Right atrium auricular region (tissue), 2 donors: ENCODE measurements at regions not wholly inside any gene's neighbourhood (a gene's known extent, or its start where the extent isn't known, plus 50 kb on each side); places are given as distances from the start of the nearest gene placed in this dataset.

Source experiments
- DNase-seq: peaks from one replicate; pipeline ENCODE4 v3.0.0-alpha.2; 2019; ENCODE audit warnings: low spot score
- H3K27ac ChIP-seq, 2 donors: fragments of 200-600 bp; sonication (generic); 1 replicate in 1 of 2; 2 replicates in 1 of 2; pipeline ENCODE4 v1.5.1; 2016 to 2019
- H3K27me3 ChIP-seq, 2 donors: fragments of 200-600 bp; sonication (generic); one replicate each; pipeline versions ENCODE4 v1.5.1 to v1.6.0; 2017 to 2019
- H3K36me3 ChIP-seq: fragments of 200-600 bp; sonication (generic); one replicate; pipeline ENCODE4 v1.5.1; 2016
- H3K4me1 ChIP-seq, 2 donors: fragments of 200-600 bp; sonication (generic); one replicate each; pipeline versions ENCODE4 v1.5.1 to v1.6.0; 2017 to 2019
- H3K4me3 ChIP-seq, 2 donors: fragments of 200-600 bp; sonication (generic); 1 replicate in 1 of 2; 2 replicates in 1 of 2; pipeline ENCODE4 v1.5.1; 2017 to 2019; ENCODE audit warnings: mild to moderate bottlenecking in 1 of 2, moderate library complexity in 1 of 2
- H3K9me3 ChIP-seq, 2 donors: fragments of 200-600 bp; sonication (generic); one replicate each; pipeline ENCODE4 v1.5.1; 2019
- CTCF ChIP-seq, 2 donors: fragments of 200-600 bp; sonication (generic); IDR thresholded peaks; one replicate each; pipeline ENCODE4 v1.5.1; 2019; ENCODE audit warnings: antibody characterized with exemption in 2 of 2

- TF ChIP-seq CTCF (IDR thresholded peaks at IDR 0.05), result no peak
- no peak overlapping the region for H3K4me3 ChIP-seq
- no peak overlapping the region for H3K27ac ChIP-seq
- H3K4me1 ChIP-seq, result no peaks in the 10 kb centered on the region
- DNase-seq, result no peak
- no peaks in the 10 kb centered on the region for H3K9me3 ChIP-seq
- no peaks in the 10 kb centered on the region for H3K36me3 ChIP-seq
- H3K27me3 ChIP-seq, result no peaks in the 10 kb centered on the region
Measured at GRCh38 chr7:32323712-32324111, 166.5 kb downstream of the LSM5 start.

- Histone ChIP-seq H3K4me1 (no peaks in the 10 kb centered on the region), H3K36me3 (no peaks in the 10 kb centered on the region), H3K9me3 (no peaks in the 10 kb centered on the region), H3K27me3 (no peaks in the 10 kb centered on the region), H3K4me3 (peak overlapping the region in 1 of 2 donors; percentile 39), H3K27ac (no peak overlapping the region)
- TF ChIP-seq CTCF (IDR thresholded peaks at IDR 0.05), result no peak
- no peak for DNase-seq
Measured at GRCh38 chr7:32319012-32319382, 171.2 kb downstream of the LSM5 start.

GRCh38 chr7:32318300-32319011, 171.7 kb downstream of the LSM5 start:
- no peak for DNase-seq
- H3K9me3 ChIP-seq, result no peaks in the 10 kb centered on the region
- TF ChIP-seq CTCF (IDR thresholded peaks at IDR 0.05), result no peak
- no peaks in the 10 kb centered on the region for H3K4me1 ChIP-seq
- H3K27me3 ChIP-seq, result no peaks in the 10 kb centered on the region
- H3K36me3 ChIP-seq, result no peaks in the 10 kb centered on the region
- peak overlapping the region; percentile 24 to 39 for H3K4me3 ChIP-seq
- H3K27ac ChIP-seq, result no peak overlapping the region

GRCh38 chr7:32316839-32317238, 173.3 kb downstream of the LSM5 start:
- no peaks in the 10 kb centered on the region for H3K27me3 ChIP-seq
- no peaks in the 10 kb centered on the region for H3K9me3 ChIP-seq
- H3K36me3 ChIP-seq, result no peaks in the 10 kb centered on the region
- H3K4me1 ChIP-seq, result no peaks in the 10 kb centered on the region
- no peak overlapping the region for H3K4me3 ChIP-seq
- no peak for DNase-seq
- no peak for TF ChIP-seq CTCF (IDR thresholded peaks at IDR 0.05)
- H3K27ac ChIP-seq, result no peak overlapping the region

GRCh38 chr7:32314761-32315160, 175.4 kb downstream of the LSM5 start:
- no peak for TF ChIP-seq CTCF (IDR thresholded peaks at IDR 0.05)
- Histone ChIP-seq H3K4me1 (no peaks in the 10 kb centered on the region), H3K27me3 (no peaks in the 10 kb centered on the region), H3K4me3 (no peak overlapping the region), H3K27ac (no peak overlapping the region), H3K9me3 (no peaks in the 10 kb centered on the region), H3K36me3 (no peaks in the 10 kb centered on the region)
- DNase-seq, result no peak

GRCh38 chr7:32301427-32301826, 188.8 kb downstream of the LSM5 start:
- Histone ChIP-seq H3K4me1 (peaks cover 0 to 16% of the 10 kb centered on the region in 2 donors), H3K36me3 (no peaks in the 10 kb centered on the region), H3K9me3 (no peaks in the 10 kb centered on the region), H3K27ac (no peak overlapping the region), H3K27me3 (no peaks in the 10 kb centered on the region), H3K4me3 (no peak overlapping the region)
- no peak for TF ChIP-seq CTCF (IDR thresholded peaks at IDR 0.05)
- DNase-seq, result no peak
